Neural progenitor cell (in vitro differentiated cells): ENCODE measurements at regions not wholly inside any gene's neighbourhood (a gene's known extent, or its start where the extent isn't known, plus 50 kb on each side); places are given as distances from the start of the nearest gene placed in this dataset.

Source experiments
- DNase-seq: peaks from one replicate; pipeline ENCODE4 v3.0.0-alpha.2; 2016; ENCODE audit warnings: low spot score
- H2AFZ ChIP-seq: fragments of 200-600 bp; sonication (generic); replicated peaks from 2 replicates; pipeline ENCODE4 v1.6.1; 2016; ENCODE audit warnings: antibody characterized with exemption
- H3F3A ChIP-seq: fragments of 200-600 bp; sonication (generic); 2 replicates; pipeline ENCODE4 v1.6.1; 2016; ENCODE audit warnings: antibody characterized with exemption, low read depth
- H3K27ac ChIP-seq: fragments of 200-600 bp; sonication (generic); 2 replicates; pipeline ENCODE4 v1.5.1; 2016; ENCODE audit warnings: mild to moderate bottlenecking
- H3K27me3 ChIP-seq: fragments of 200-600 bp; sonication (generic); 2 replicates; pipeline ENCODE4 v1.6.1; 2016; ENCODE audit warnings: mild to moderate bottlenecking, moderate library complexity
- H3K36me3 ChIP-seq: fragments of 200-600 bp; sonication (generic); 2 replicates; pipeline ENCODE4 v1.5.1; 2016
- H3K4me1 ChIP-seq: fragments of 200-600 bp; sonication (generic); 2 replicates; pipeline ENCODE4 v1.6.1; 2016; ENCODE audit warnings: mixed run types
- H3K4me2 ChIP-seq: fragments of 200-600 bp; sonication (generic); 2 replicates; pipeline ENCODE4 v1.6.1; 2016
- H3K4me3 ChIP-seq: fragments of 200-600 bp; sonication (generic); 2 replicates; pipeline ENCODE4 v1.5.1; 2016
- H3K79me2 ChIP-seq: fragments of 200-600 bp; sonication (generic); 2 replicates; pipeline ENCODE4 v1.6.1; 2016; ENCODE audit warnings: low read depth
- H3K9ac ChIP-seq: fragments of 200-600 bp; sonication (generic); 2 replicates; pipeline ENCODE4 v1.6.1; 2016
- H3K9me3 ChIP-seq: fragments of 200-600 bp; sonication (generic); 2 replicates; pipeline ENCODE4 v1.5.1; 2016; ENCODE audit warnings: low read depth
- H4K20me1 ChIP-seq: fragments of 200-600 bp; sonication (generic); 2 replicates; pipeline ENCODE4 v1.6.1; 2016; ENCODE audit warnings: low read depth
- H3K27ac Mint-ChIP-seq: 3 replicates; pipeline ENCODE4 v1.8.0; 2021; ENCODE audit warnings: mixed read lengths
- H3K27me3 Mint-ChIP-seq: 2 replicates; pipeline ENCODE4 v1.8.0; 2022; ENCODE audit warnings: low read depth, mild to moderate bottlenecking, inconsistent platforms, moderate library complexity, mixed read lengths; ENCODE audit not compliant: insufficient read depth
- H3K36me3 Mint-ChIP-seq: 3 replicates; pipeline ENCODE4 v1.8.0; 2021; ENCODE audit warnings: mixed read lengths
- H3K4me1 Mint-ChIP-seq: 3 replicates; pipeline ENCODE4 v1.8.0; 2021; ENCODE audit warnings: mixed read lengths
- H3K4me3 Mint-ChIP-seq: 3 replicates; pipeline ENCODE4 v1.8.0; 2021; ENCODE audit warnings: mild to moderate bottlenecking, moderate library complexity, mixed read lengths
- H3K9me3 Mint-ChIP-seq: 3 replicates; pipeline ENCODE4 v1.8.0; 2020; ENCODE audit warnings: mixed read lengths
- CTCF ChIP-seq: fragments of 200-600 bp; sonication (generic); IDR thresholded peaks from 2 replicates; pipeline ENCODE4 v1.5.1; 2017; ENCODE audit warnings: antibody characterized with exemption, mild to moderate bottlenecking
- EZH2 ChIP-seq: fragments of 200-600 bp; sonication (generic); IDR thresholded peaks from 2 replicates; pipeline ENCODE4 v1.6.1; 2017; ENCODE audit warnings: antibody characterized with exemption, mild to moderate bottlenecking, moderate library complexity
- EZH2phosphoT487 ChIP-seq: fragments of 200-600 bp; sonication (generic); IDR thresholded peaks from 2 replicates; pipeline ENCODE4 v1.6.1; 2017; ENCODE audit warnings: antibody characterized with exemption

- H3F3A ChIP-seq, result peaks cover 10% of the 10 kb centered on the region
- H3K36me3 ChIP-seq, result no peaks in the 10 kb centered on the region
- no peak overlapping the region for H3K4me2 ChIP-seq
- Mint-ChIP-seq H3K9me3 (no peaks in the 10 kb centered on the region), H3K27me3 (peaks cover 2% of the 10 kb centered on the region), H3K27ac (no peak overlapping the region), H3K4me3 (no peak overlapping the region), H3K4me1 (peaks cover 5% of the 10 kb centered on the region), H3K36me3 (no peaks in the 10 kb centered on the region)
- no peaks in the 10 kb centered on the region for H3K27me3 ChIP-seq
- H3K4me3 ChIP-seq, result no peak overlapping the region
- no peak for DNase-seq
- no peaks in the 10 kb centered on the region for H3K79me2 ChIP-seq
- no peak for TF ChIP-seq CTCF
- no peak overlapping the region for H2AFZ ChIP-seq
- peaks cover 6% of the 10 kb centered on the region for H3K4me1 ChIP-seq
- H4K20me1 ChIP-seq, result no peaks in the 10 kb centered on the region
- H3K27ac ChIP-seq, result no peak overlapping the region
- no peaks in the 10 kb centered on the region for H3K9me3 ChIP-seq
- no peak overlapping the region for H3K9ac ChIP-seq
Measured at GRCh38 chr6:128739112-128739511, 143.8 kb upstream of the LAMA2 start.

GRCh38 chr6:128738112-128738511 is 144.8 kb upstream of the LAMA2 start:
- no peaks in the 10 kb centered on the region for H3K36me3 ChIP-seq
- H3K4me1 ChIP-seq, result no peaks in the 10 kb centered on the region
- no peak overlapping the region for H3K4me3 ChIP-seq
- no peak overlapping the region for H2AFZ ChIP-seq
- Mint-ChIP-seq H3K36me3 (no peaks in the 10 kb centered on the region), H3K27ac (no peak overlapping the region), H3K4me1 (no peaks in the 10 kb centered on the region), H3K9me3 (no peaks in the 10 kb centered on the region), H3K4me3 (no peak overlapping the region), H3K27me3 (peaks cover 2% of the 10 kb centered on the region)
- H3K27me3 ChIP-seq, result no peaks in the 10 kb centered on the region
- no peak overlapping the region for H3K9ac ChIP-seq
- no peak for DNase-seq
- TF ChIP-seq EZH2 (no peak), EZH2phosphoT487 (no peak)
- H3K9me3 ChIP-seq, result no peaks in the 10 kb centered on the region
- H4K20me1 ChIP-seq, result no peaks in the 10 kb centered on the region
- H3K4me2 ChIP-seq, result no peak overlapping the region
- H3K79me2 ChIP-seq, result no peaks in the 10 kb centered on the region
- no peak overlapping the region for H3K27ac ChIP-seq
- peaks cover 2% of the 10 kb centered on the region for H3F3A ChIP-seq

GRCh38 chr6:128736780-128737179 is 146.2 kb upstream of the LAMA2 start:
- Mint-ChIP-seq H3K4me3 (no peak overlapping the region), H3K27ac (no peak overlapping the region), H3K27me3 (no peaks in the 10 kb centered on the region), H3K9me3 (no peaks in the 10 kb centered on the region), H3K4me1 (no peaks in the 10 kb centered on the region), H3K36me3 (no peaks in the 10 kb centered on the region)
- H3K27me3 ChIP-seq, result no peaks in the 10 kb centered on the region
- no peak overlapping the region for H3K27ac ChIP-seq
- no peaks in the 10 kb centered on the region for H3K9me3 ChIP-seq
- H4K20me1 ChIP-seq, result no peaks in the 10 kb centered on the region
- no peak overlapping the region for H3K4me3 ChIP-seq
- no peaks in the 10 kb centered on the region for H3K36me3 ChIP-seq
- no peak overlapping the region for H3K4me2 ChIP-seq
- H2AFZ ChIP-seq, result no peak overlapping the region
- H3K79me2 ChIP-seq, result no peaks in the 10 kb centered on the region
- no peak for DNase-seq
- H3F3A ChIP-seq, result no peaks in the 10 kb centered on the region
- H3K4me1 ChIP-seq, result no peaks in the 10 kb centered on the region
- H3K9ac ChIP-seq, result no peak overlapping the region
- TF ChIP-seq CTCF, result no peak
- no peak for TF ChIP-seq EZH2phosphoT487
- TF ChIP-seq EZH2, result no peak

GRCh38 chr6:128731249-128732165 is 151.4 kb upstream of the LAMA2 start:
- Histone ChIP-seq H3F3A (no peaks in the 10 kb centered on the region), H3K9me3 (no peaks in the 10 kb centered on the region), H4K20me1 (no peaks in the 10 kb centered on the region), H3K9ac (no peak overlapping the region), H3K79me2 (no peaks in the 10 kb centered on the region), H3K27me3 (no peaks in the 10 kb centered on the region), H3K4me3 (no peak overlapping the region), H3K36me3 (no peaks in the 10 kb centered on the region), H3K4me2 (no peak overlapping the region), H2AFZ (peak overlapping the region; percentile 78), H3K4me1 (no peaks in the 10 kb centered on the region), H3K27ac (no peak overlapping the region)
- Mint-ChIP-seq H3K4me3 (no peak overlapping the region), H3K27me3 (no peaks in the 10 kb centered on the region), H3K36me3 (no peaks in the 10 kb centered on the region), H3K4me1 (no peaks in the 10 kb centered on the region), H3K27ac (no peak overlapping the region), H3K9me3 (no peaks in the 10 kb centered on the region)
- DNase-seq, result peak; percentile 67
- peak; percentile 78 for TF ChIP-seq CTCF
- no peak for TF ChIP-seq EZH2
